GM23338 (cell line): ENCODE measurements at regions not wholly inside any gene's neighbourhood (a gene's known extent, or its start where the extent isn't known, plus 50 kb on each side); places are given as distances from the start of the nearest gene placed in this dataset.

ENCODE experiments used
- ATAC-seq: fragments of 200-7000 bp; cut with Tn5 transposase; 3 replicates; pipeline ENCODE4 v1.9.1; 2020
- DNase-seq: peaks from one replicate; pipeline ENCODE4 v3.0.0-alpha.2; 2015; ENCODE audit warnings: low spot score
- H2AFZ ChIP-seq: fragments of 200-600 bp; sonication (generic); 2 replicates; pipeline ENCODE4 v1.8.0; 2016; ENCODE audit warnings: antibody characterized with exemption, mild to moderate bottlenecking, moderate library complexity
- H3F3A ChIP-seq: fragments of 200-600 bp; sonication (generic); replicated peaks from 2 replicates; pipeline ENCODE4 v1.8.0; 2017; ENCODE audit warnings: antibody characterized with exemption, mixed run types, low read depth
- H3K27ac ChIP-seq: fragments of 200-600 bp; sonication (generic); 2 replicates; pipeline ENCODE4 v1.6.1; 2016; ENCODE audit warnings: low read depth
- H3K27me3 ChIP-seq: fragments of 200-600 bp; sonication (generic); 2 replicates; pipeline ENCODE4 v1.8.0; 2016; ENCODE audit warnings: mild to moderate bottlenecking, mixed run types, moderate library complexity; ENCODE audit not compliant: insufficient read depth
- H3K36me3 ChIP-seq: fragments of 200-600 bp; sonication (generic); 2 replicates; pipeline ENCODE4 v1.8.0; 2016; ENCODE audit warnings: mild to moderate bottlenecking; ENCODE audit not compliant: insufficient read depth
- H3K4me1 ChIP-seq: fragments of 200-600 bp; sonication (generic); 2 replicates; pipeline ENCODE4 v1.8.0; 2016; ENCODE audit warnings: mild to moderate bottlenecking, moderate library complexity; ENCODE audit not compliant: insufficient read depth
- H3K4me2 ChIP-seq: fragments of 200-600 bp; sonication (generic); 2 replicates; pipeline ENCODE4 v1.7.1; 2017; ENCODE audit warnings: mixed run types
- H3K4me3 ChIP-seq: fragments of 200-600 bp; sonication (generic); 2 replicates; pipeline ENCODE4 v1.6.1; 2016; ENCODE audit warnings: mixed run types
- H3K79me2 ChIP-seq: fragments of 200-600 bp; sonication (generic); replicated peaks from 2 replicates; pipeline ENCODE4 v1.8.0; 2017; ENCODE audit warnings: mild to moderate bottlenecking; ENCODE audit not compliant: insufficient read depth
- H3K9me2 ChIP-seq: fragments of 200-600 bp; sonication (generic); 2 replicates; pipeline ENCODE4 v1.8.0; 2017; ENCODE audit not compliant: insufficient read depth
- H4K20me1 ChIP-seq: fragments of 200-600 bp; sonication (generic); replicated peaks from 2 replicates; pipeline ENCODE4 v1.8.0; 2017; ENCODE audit warnings: mild to moderate bottlenecking; ENCODE audit not compliant: insufficient read depth
- H3K27ac Mint-ChIP-seq: 2 replicates; pipeline ENCODE4 v1.8.0; 2020; ENCODE audit warnings: inconsistent platforms, mild to moderate bottlenecking, moderate library complexity, mixed read lengths
- H3K27me3 Mint-ChIP-seq: 3 replicates; pipeline ENCODE4 v1.8.0; 2022; ENCODE audit warnings: low read depth, mild to moderate bottlenecking, moderate library complexity, mixed read lengths, inconsistent platforms; ENCODE audit not compliant: insufficient read depth, poor library complexity
- H3K36me3 Mint-ChIP-seq: 3 replicates; pipeline ENCODE4 v1.8.0; 2021; ENCODE audit warnings: low read depth, mild to moderate bottlenecking, inconsistent platforms, moderate library complexity, mixed read lengths
- H3K4me1 Mint-ChIP-seq: 3 replicates; pipeline ENCODE4 v1.8.0; 2020; ENCODE audit warnings: mild to moderate bottlenecking, inconsistent platforms, mixed read lengths
- H3K4me3 Mint-ChIP-seq: 3 replicates; pipeline ENCODE4 v1.8.0; 2021; ENCODE audit warnings: moderate library complexity, mild to moderate bottlenecking, inconsistent platforms, mixed read lengths
- H3K9me3 Mint-ChIP-seq: 3 replicates; pipeline ENCODE4 v1.8.0; 2020; ENCODE audit warnings: moderate library complexity, mild to moderate bottlenecking, inconsistent platforms, mixed read lengths
- ETS1 ChIP-seq: IDR thresholded peaks from 2 replicates; pipeline ENCODE4 v1.6.1; 2016; ENCODE audit warnings: antibody characterized with exemption
- EZH2 ChIP-seq: fragments of 200-600 bp; sonication (generic); IDR thresholded peaks from one replicate; pipeline ENCODE4 v1.8.0; 2017; ENCODE audit warnings: antibody characterized with exemption, mild to moderate bottlenecking, low read depth; ENCODE audit not compliant: unreplicated experiment
- EZH2phosphoT487 ChIP-seq: fragments of 200-600 bp; sonication (generic); IDR thresholded peaks from one replicate; pipeline ENCODE4 v1.8.1; 2018; ENCODE audit warnings: antibody characterized with exemption; ENCODE audit not compliant: unreplicated experiment
- JUNB ChIP-seq: IDR thresholded peaks from one replicate; pipeline ENCODE4 v1.6.1; 2016; ENCODE audit warnings: antibody characterized with exemption; ENCODE audit not compliant: unreplicated experiment
- POLR2AphosphoS5 ChIP-seq: IDR thresholded peaks from 2 replicates; pipeline ENCODE4 v1.6.1; 2016; ENCODE audit warnings: antibody characterized with exemption, low read depth
- REST ChIP-seq: IDR thresholded peaks from one replicate; pipeline ENCODE4 v1.6.1; 2018; ENCODE audit warnings: antibody characterized with exemption; ENCODE audit not compliant: unreplicated experiment
- STAT1 ChIP-seq: IDR thresholded peaks from one replicate; pipeline ENCODE4 v1.6.1; 2016; ENCODE audit warnings: antibody characterized with exemption; ENCODE audit not compliant: unreplicated experiment
- ZNF114 ChIP-seq: fragments of 250-450 bp; sonication (Bioruptor Pico); IDR thresholded peaks from 2 replicates; pipeline ENCODE4 v1.5.0; 2020; ENCODE audit warnings: mild to moderate bottlenecking, moderate library complexity
- ZNF331 ChIP-seq: fragments of 250-450 bp; sonication (Bioruptor Pico); IDR thresholded peaks from 2 replicates; pipeline ENCODE4 v1.5.0; 2020; ENCODE audit warnings: low read depth, mild to moderate bottlenecking, moderate library complexity

DNA sequence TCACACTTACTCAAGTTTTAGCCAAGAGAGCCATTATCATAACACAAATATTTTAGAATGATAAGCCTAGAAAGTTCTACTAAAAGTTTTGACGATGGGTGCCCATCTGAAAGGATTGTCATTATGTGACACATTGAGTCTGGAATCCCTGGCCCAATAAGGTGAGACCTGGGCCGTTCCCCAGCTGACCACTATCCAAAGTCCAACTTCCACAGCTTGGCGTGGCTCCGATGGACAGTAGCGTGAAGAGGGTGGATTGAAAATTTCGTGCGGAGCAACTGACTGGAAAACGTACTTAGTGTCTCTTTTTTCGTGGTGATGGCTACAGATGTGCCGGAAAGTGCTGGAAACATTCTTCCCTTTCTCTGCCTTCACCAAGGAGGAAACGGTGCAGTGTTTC lies 439.0 kb upstream of the ZMIZ1 start:
- no peaks in the 10 kb centered on the region for H3K79me2 ChIP-seq
- H3K4me1 ChIP-seq, result no peaks in the 10 kb centered on the region
- Mint-ChIP-seq H3K4me3 (no peak overlapping the region), H3K36me3 (no peaks in the 10 kb centered on the region), H3K9me3 (no peaks in the 10 kb centered on the region), H3K27ac (no peak overlapping the region), H3K27me3 (peaks cover 1% of the 10 kb centered on the region), H3K4me1 (peaks cover 5% of the 10 kb centered on the region; the same call in 2 of the 3 replicates)
- ATAC-seq (no peak), DNase-seq (no peak)
- no peak overlapping the region for H3K4me2 ChIP-seq
- no peaks in the 10 kb centered on the region for H3K27me3 ChIP-seq
- H3K9me2 ChIP-seq, result no peaks in the 10 kb centered on the region
- no peaks in the 10 kb centered on the region for H4K20me1 ChIP-seq
- TF ChIP-seq EZH2 (no peak), ZNF114 (CRISPR knock-in tag) (no peak), EZH2phosphoT487 (no peak), STAT1 (no peak), ZNF331 (CRISPR knock-in tag) (no peak), POLR2AphosphoS5 (no peak), REST (no peak), ETS1 (no peak)
- H3F3A ChIP-seq, result no peaks in the 10 kb centered on the region
- H2AFZ ChIP-seq, result no peak overlapping the region
- H3K36me3 ChIP-seq, result no peaks in the 10 kb centered on the region
- H3K4me3 ChIP-seq, result no peak overlapping the region
- H3K27ac ChIP-seq, result no peak overlapping the region

- ATAC-seq (no peak), DNase-seq (no peak)
- H3K27ac Mint-ChIP-seq, result no peak overlapping the region
These were observed 437.6 kb upstream of the ZMIZ1 start for GRCh38 chr10:78630944-78631838.

More at GRCh38 chr10:78630944-78631838, 437.6 kb upstream of the ZMIZ1 start:
- Histone ChIP-seq H4K20me1 (no peaks in the 10 kb centered on the region), H3K79me2 (no peaks in the 10 kb centered on the region), H3K27me3 (no peaks in the 10 kb centered on the region), H3K4me3 (no peak overlapping the region), H3K36me3 (no peaks in the 10 kb centered on the region), H2AFZ (no peak overlapping the region), H3K4me2 (no peak overlapping the region), H3K4me1 (no peaks in the 10 kb centered on the region), H3K27ac (no peak overlapping the region), H3F3A (no peaks in the 10 kb centered on the region), H3K9me2 (no peaks in the 10 kb centered on the region)
- H3K36me3 Mint-ChIP-seq, result no peaks in the 10 kb centered on the region
- TF ChIP-seq EZH2 (no peak), JUNB (no peak), REST (no peak)
- H3K27me3 Mint-ChIP-seq, result peaks cover 1% of the 10 kb centered on the region
- H3K4me3 Mint-ChIP-seq, result no peak overlapping the region
- peaks cover 5% of the 10 kb centered on the region; the same call in 2 of the 3 replicates for H3K4me1 Mint-ChIP-seq
- H3K9me3 Mint-ChIP-seq, result no peaks in the 10 kb centered on the region
